Cardiac muscle cell (in vitro differentiated cells and primary cell): ENCODE measurements at regions not wholly inside any gene's neighbourhood (a gene's known extent, or its start where the extent isn't known, plus 50 kb on each side); places are given as distances from the start of the nearest gene placed in this dataset.

Experiments
- DNase-seq, 2 donors: peaks; one replicate each; pipeline versions ENCODE4 v3.0.0 to v3.0.0-alpha.2; 2010 to 2017; ENCODE audit warnings: low read depth in 1 of 2, low spot score in 1 of 2
- H3K27ac ChIP-seq: fragments of 200-600 bp; sonication (generic); 2 replicates; pipeline ENCODE4 v1.5.1; 2016
- H3K27me3 ChIP-seq: fragments of 200-600 bp; sonication (generic); 2 replicates; pipeline ENCODE4 v1.6.0; 2016; ENCODE audit warnings: control low read depth
- H3K36me3 ChIP-seq: fragments of 200-600 bp; sonication (generic); 2 replicates; pipeline ENCODE4 v1.5.1; 2016; ENCODE audit warnings: control low read depth
- H3K4me1 ChIP-seq: fragments of 200-600 bp; sonication (generic); 2 replicates; pipeline ENCODE4 v1.8.1; 2017; ENCODE audit warnings: low read depth, mild to moderate bottlenecking, mixed run types
- H3K4me3 ChIP-seq: fragments of 200-600 bp; sonication (generic); 2 replicates; pipeline ENCODE4 v1.5.1; 2016; ENCODE audit warnings: mild to moderate bottlenecking
- H3K9me3 ChIP-seq: fragments of 200-600 bp; sonication (generic); 2 replicates; pipeline ENCODE4 v1.5.1; 2017; ENCODE audit warnings: low read depth, mild to moderate bottlenecking, control low read depth
- TF ChIP-seq, protein P1 (sequence below): IDR thresholded peaks from 2 replicates; pipeline ENCODE4 v1.5.1; 2012; ENCODE audit warnings: low read depth, mild to moderate bottlenecking, low read length

DNA sequence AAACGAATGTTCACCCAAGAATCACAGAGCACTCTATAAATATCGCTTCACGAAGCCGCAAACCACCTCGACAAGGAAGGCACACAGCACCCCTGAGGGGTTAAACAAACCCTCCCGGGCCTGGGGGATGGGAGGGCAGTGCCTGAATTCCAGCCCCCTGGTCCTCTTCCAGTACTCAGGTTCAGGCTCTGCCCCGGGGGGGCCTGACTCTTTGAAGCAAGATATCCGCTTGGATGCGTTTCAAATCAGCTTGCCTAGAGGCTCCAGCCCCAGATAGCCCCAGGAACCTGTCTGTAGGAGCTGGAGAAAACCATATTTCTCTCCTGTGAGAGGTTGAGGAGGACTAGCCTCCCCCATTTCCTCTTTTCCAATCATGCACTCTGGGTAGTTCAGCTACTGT is 194.7 kb downstream of the WNT5A start:
- H3K4me1 ChIP-seq, result no peaks in the 10 kb centered on the region
- H3K27me3 ChIP-seq, result no peaks in the 10 kb centered on the region
- no peaks in the 10 kb centered on the region for H3K36me3 ChIP-seq
- H3K4me3 ChIP-seq, result no peak overlapping the region
- H3K27ac ChIP-seq, result no peak overlapping the region
- DNase-seq, result no peak
- TF ChIP-seq, protein P1, sequence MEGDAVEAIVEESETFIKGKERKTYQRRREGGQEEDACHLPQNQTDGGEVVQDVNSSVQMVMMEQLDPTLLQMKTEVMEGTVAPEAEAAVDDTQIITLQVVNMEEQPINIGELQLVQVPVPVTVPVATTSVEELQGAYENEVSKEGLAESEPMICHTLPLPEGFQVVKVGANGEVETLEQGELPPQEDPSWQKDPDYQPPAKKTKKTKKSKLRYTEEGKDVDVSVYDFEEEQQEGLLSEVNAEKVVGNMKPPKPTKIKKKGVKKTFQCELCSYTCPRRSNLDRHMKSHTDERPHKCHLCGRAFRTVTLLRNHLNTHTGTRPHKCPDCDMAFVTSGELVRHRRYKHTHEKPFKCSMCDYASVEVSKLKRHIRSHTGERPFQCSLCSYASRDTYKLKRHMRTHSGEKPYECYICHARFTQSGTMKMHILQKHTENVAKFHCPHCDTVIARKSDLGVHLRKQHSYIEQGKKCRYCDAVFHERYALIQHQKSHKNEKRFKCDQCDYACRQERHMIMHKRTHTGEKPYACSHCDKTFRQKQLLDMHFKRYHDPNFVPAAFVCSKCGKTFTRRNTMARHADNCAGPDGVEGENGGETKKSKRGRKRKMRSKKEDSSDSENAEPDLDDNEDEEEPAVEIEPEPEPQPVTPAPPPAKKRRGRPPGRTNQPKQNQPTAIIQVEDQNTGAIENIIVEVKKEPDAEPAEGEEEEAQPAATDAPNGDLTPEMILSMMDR, result no peak
- no peaks in the 10 kb centered on the region for H3K9me3 ChIP-seq

DNA sequence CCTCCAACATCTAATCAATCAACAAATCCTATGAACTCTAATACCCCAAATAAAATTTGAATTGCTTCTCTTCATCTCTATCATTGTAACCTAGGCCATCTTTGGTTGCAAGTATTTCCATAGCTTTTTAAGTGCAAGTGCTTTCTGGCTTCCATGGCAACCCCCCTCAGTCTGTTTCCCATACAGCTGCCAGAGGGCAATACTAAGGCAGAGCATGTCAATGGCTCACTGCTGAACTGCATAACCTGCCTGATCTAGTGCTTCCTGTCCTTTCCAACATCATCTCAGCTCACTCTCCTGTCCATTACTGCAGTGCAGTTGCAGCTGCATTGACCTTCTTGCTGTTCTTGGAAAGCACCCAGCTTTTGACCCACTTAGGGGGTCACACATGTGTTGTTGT is 198.4 kb downstream of the WNT5A start:
- Histone ChIP-seq H3K36me3 (no peaks in the 10 kb centered on the region), H3K9me3 (no peaks in the 10 kb centered on the region), H3K4me1 (no peaks in the 10 kb centered on the region), H3K4me3 (no peak overlapping the region), H3K27ac (no peak overlapping the region), H3K27me3 (no peaks in the 10 kb centered on the region)
- TF ChIP-seq, protein P1, result no peak
- DNase-seq, result no peak

DNA sequence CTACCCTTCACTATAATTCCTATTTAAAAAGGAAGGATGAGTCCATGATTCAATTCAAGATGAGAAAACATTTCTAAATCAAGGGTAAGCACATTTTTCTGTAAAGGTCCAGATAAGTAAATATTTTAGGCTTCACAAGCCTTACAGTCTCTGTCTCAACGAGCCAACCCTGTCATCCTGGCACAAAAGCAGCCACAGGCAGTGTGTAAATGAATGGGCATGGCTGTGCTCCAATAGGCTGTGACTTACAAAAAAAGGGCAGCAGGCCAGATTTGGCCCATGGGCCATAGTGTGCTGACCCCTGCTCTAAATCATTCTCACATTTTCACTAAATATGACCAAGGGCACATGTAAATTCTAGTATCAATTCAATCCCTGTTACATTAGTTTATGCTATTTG is 200.4 kb downstream of the WNT5A start:
- Histone ChIP-seq H3K9me3 (no peaks in the 10 kb centered on the region), H3K36me3 (no peaks in the 10 kb centered on the region), H3K27me3 (no peaks in the 10 kb centered on the region), H3K4me1 (no peaks in the 10 kb centered on the region), H3K4me3 (no peak overlapping the region), H3K27ac (no peak overlapping the region)
- TF ChIP-seq, protein P1, result no peak
- DNase-seq, result no peak

DNA sequence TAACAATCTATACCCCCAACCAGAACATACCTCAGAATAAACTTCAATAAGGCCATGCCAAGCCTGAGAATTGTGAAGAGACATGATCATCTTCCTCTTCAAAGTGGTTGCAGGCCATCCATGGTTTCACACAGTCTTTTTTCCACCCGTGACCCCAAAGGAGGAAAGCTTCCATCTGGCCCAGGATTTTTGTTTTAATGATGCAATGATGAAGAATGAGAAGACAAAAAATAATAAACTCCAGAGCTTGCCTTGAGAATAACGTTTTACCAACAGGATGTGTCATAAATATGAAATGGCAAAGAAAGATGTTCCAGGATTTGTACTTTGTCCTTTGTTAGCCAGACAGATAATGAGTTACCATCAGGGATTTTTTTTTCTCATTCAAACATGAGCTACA is 201.9 kb downstream of the WNT5A start:
- Histone ChIP-seq H3K27ac (no peak overlapping the region), H3K36me3 (no peaks in the 10 kb centered on the region), H3K9me3 (no peaks in the 10 kb centered on the region), H3K4me1 (no peaks in the 10 kb centered on the region), H3K27me3 (no peaks in the 10 kb centered on the region), H3K4me3 (no peak overlapping the region)
- no peak for DNase-seq
- TF ChIP-seq, protein P1, result no peak

DNA sequence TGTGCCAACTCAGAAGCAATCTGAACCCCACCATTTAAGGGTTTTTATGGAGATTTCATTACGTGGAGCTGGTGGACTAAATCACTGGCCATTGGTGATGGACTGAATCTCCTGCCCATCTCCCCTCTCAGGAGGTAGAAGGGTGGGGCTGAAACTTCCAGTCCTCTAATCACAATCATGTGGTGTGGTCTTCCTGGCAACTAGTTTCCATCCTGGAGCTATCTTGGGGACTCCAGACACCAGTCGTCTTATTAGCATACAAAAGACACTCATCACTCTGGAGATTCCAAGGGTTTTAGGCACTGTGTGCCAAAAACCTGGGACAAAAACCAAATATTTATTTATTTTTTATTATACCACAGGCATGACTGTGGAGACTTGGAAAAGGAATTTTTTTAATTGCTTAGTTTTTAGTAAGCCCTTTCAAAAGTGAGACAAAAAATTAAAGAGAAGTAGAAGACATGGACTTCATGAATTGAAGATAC is 203.6 kb downstream of the WNT5A start:
- DNase-seq, result no peak

More for the DNA sequence above, 203.6 kb downstream of the WNT5A start:
- Histone ChIP-seq H3K36me3 (no peaks in the 10 kb centered on the region), H3K27ac (no peak overlapping the region), H3K9me3 (no peaks in the 10 kb centered on the region), H3K4me1 (no peaks in the 10 kb centered on the region), H3K27me3 (no peaks in the 10 kb centered on the region), H3K4me3 (no peak overlapping the region)
- TF ChIP-seq, protein P1, result no peak
